AG04450 (cell line): ENCODE measurements at regions not wholly inside any gene's neighbourhood (a gene's known extent, or its start where the extent isn't known, plus 50 kb on each side); places are given as distances from the start of the nearest gene placed in this dataset.

Source experiments
- CTCF ChIA-PET: fragments of 300-600, 350-600 bp; formaldehyde crosslinking; extraction: SDS; loops from one replicate; lab custom pipeline; 2022; ENCODE audit warnings: antibody characterized with exemption, inconsistent platforms; lab: Charles Lee
- POLR2A ChIA-PET: fragments of 350-600 bp; formaldehyde crosslinking; extraction: SDS; loops from one replicate; lab custom pipeline; 2021; ENCODE audit warnings: antibody characterized with exemption, inconsistent platforms; lab: Yijun Ruan, JAX
- DNase-seq: peaks from one replicate; pipeline ENCODE4 v3.0.0-alpha.2; 2011; ENCODE audit warnings: low read depth, low spot score
- H3K27ac ChIP-seq: one replicate; pipeline ENCODE4 v1.5.1; 2012; ENCODE audit warnings: low read depth, low read length, control low read depth
- H3K27me3 ChIP-seq: one replicate; pipeline ENCODE4 v1.6.0; 2012; ENCODE audit warnings: low read length; ENCODE audit not compliant: control insufficient read depth, insufficient read depth
- H3K4me3 ChIP-seq: 2 replicates; pipeline ENCODE4 v1.5.1; 2011; ENCODE audit warnings: mild to moderate bottlenecking, low read depth, low read length, control low read depth
- H3K9me3 ChIP-seq: 2 replicates; pipeline ENCODE4 v1.5.1; 2012; ENCODE audit warnings: low read length; ENCODE audit not compliant: control insufficient read depth, insufficient read depth
- CTCF ChIP-seq: IDR thresholded peaks from 2 replicates; pipeline ENCODE4 v1.5.1; 2011; ENCODE audit warnings: low read depth, low read length, control low read depth, inconsistent platforms

GRCh38 chr3:64422192-64422591 is 196.9 kb upstream of the PRICKLE2 start:
- Histone ChIP-seq H3K4me3 (no peak overlapping the region), H3K27ac (no peak overlapping the region), H3K27me3 (no peaks in the 10 kb centered on the region), H3K9me3 (no peaks in the 10 kb centered on the region)
- no peak for TF ChIP-seq CTCF
- DNase-seq = no peak
- CTCF ChIA-PET = no interaction called here
- POLR2A ChIA-PET = no interaction called here

DNA sequence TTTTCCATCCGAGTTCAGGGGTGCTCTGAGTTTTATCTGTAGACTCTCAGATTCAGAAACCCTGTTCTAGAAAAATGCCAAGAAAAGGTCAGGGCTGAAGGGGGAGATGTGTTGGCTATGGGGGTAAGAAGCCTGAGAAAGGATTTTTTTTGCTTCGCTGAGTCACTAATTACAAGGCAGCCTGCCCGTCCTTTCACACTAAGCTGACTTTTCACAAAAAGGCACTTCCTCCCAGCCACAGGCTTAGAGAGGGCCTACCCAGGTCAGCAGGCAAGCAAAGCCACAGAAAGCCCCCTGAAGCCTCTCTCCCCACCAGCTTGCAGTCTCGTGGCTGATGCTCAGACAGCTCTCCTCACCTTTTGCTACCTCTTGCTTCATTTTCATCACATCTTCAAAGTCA is 192.6 kb upstream of the PRICKLE2 start:
- no peak overlapping the region for H3K27ac ChIP-seq
- DNase-seq = no peak
- no peak for TF ChIP-seq CTCF
- no peaks in the 10 kb centered on the region for H3K27me3 ChIP-seq
- no peak overlapping the region for H3K4me3 ChIP-seq
- POLR2A ChIA-PET = no interaction called here
- H3K9me3 ChIP-seq = no peaks in the 10 kb centered on the region
- CTCF ChIA-PET = interaction anchor here (0.6 to 1.2 kb wide), 2 partner anchors 13 to 193 kb away, joined by 3 to 4 read pairs; partner anchors contain the start of gene PRICKLE2

DNA sequence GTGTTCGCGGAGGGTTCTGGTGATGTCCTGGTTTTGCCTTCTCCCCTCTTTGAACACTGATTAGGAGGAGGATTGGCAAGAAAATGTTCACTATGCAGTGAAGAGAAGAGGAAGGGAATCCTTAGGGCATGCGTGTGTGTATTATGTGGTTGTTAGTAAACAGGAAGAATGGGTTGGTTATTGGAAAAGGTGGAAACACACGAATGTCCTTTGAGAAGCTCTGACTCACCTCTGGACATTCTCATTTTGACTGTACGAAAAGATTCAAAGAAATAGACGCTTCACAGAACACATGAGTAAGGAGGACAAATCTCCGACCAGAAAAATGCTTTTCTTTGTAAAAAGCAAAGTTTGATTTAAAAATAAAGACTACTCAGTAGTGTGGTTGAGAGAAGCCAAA is 188.8 kb upstream of the PRICKLE2 start:
- CTCF ChIA-PET = interaction anchor here (4.0 kb wide), 1 partner anchor 71 kb away, joined by 22 read pairs; no protein-coding TSS in a partner anchor
- no peak for TF ChIP-seq CTCF
- Histone ChIP-seq H3K9me3 (no peaks in the 10 kb centered on the region), H3K4me3 (no peak overlapping the region), H3K27me3 (no peaks in the 10 kb centered on the region), H3K27ac (no peak overlapping the region)
- DNase-seq = no peak
- POLR2A ChIA-PET = no interaction called here

- Histone ChIP-seq H3K9me3 (no peaks in the 10 kb centered on the region), H3K4me3 (no peak overlapping the region)
- POLR2A ChIA-PET = no interaction called here
These were observed 185.8 kb upstream of the PRICKLE2 start for GRCh38 chr3:64411101-64411500.

DNA sequence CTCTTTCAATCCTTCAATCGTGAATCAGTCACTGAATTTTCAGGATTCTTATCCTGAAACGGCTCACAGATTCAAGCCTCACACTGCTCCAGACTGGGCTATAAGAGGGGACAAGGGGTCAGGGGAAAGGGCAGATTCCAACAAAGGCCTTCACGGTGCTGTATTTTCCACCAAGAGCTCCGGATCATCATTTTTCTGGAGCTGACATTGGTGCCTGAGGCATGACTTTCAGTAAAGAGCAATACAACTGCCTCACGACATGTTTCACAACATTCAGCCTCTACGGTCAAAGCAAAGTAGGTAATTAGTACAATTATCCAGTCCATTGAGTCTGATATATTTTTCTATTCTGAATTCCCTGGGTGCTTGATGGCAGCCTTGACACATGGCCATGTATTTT is 185.0 kb upstream of the PRICKLE2 start:
- TF ChIP-seq CTCF = no peak
- Histone ChIP-seq H3K9me3 (no peaks in the 10 kb centered on the region), H3K4me3 (no peak overlapping the region), H3K27me3 (no peaks in the 10 kb centered on the region), H3K27ac (no peak overlapping the region)
- ChIA-PET POLR2A (no interaction called here), CTCF (interaction anchor here (2.0 to 4.0 kb wide), 2 partner anchors 75 to 387 kb away, joined by 8 to 22 read pairs; partner anchors contain the start of gene PSMD6)
- no peak for DNase-seq

More at GRCh38 chr3:64411101-64411500, 185.8 kb upstream of the PRICKLE2 start:
- no peak for TF ChIP-seq CTCF
- Histone ChIP-seq H3K27me3 (no peaks in the 10 kb centered on the region), H3K27ac (no peak overlapping the region)
- CTCF ChIA-PET = interaction anchor here (1.1 to 4.0 kb wide), 3 partner anchors 74 to 388 kb away, joined by 3 to 22 read pairs (median 8); partner anchors contain the start of gene PSMD6
- DNase-seq = no peak
